K562 (cell line): ENCODE measurements at regions not wholly inside any gene's neighbourhood (a gene's known extent, or its start where the extent isn't known, plus 50 kb on each side); places are given as distances from the start of the nearest gene placed in this dataset.

Source experiments
- ATAC-seq: fragments of 200-7000 bp; cut with Tn5 transposase; 3 replicates; pipeline ENCODE4 v1.9.1; 2020; ENCODE audit warnings: moderate library complexity
- BruUV-seq: library from RNA; stranded (reverse); fragments of 400-500 nt; replicated peaks from 2 replicates; lab custom pipeline; 2021; lab: Mats Ljungman, UMichigan
- CTCF ChIA-PET: fragments of 300-600 bp; formaldehyde crosslinking; extraction: SDS; loops from one replicate; lab custom pipeline; 2021; ENCODE audit warnings: low intra/inter-chr PET ratio; lab: Yijun Ruan, JAX
- POLR2A ChIA-PET: fragments of 300-600, 350-650 bp; sonication (Branson Sonifier 250); formaldehyde crosslinking; extraction: SDS; loops from one replicate; lab custom pipeline; 2021; ENCODE audit warnings: antibody characterized with exemption, inconsistent platforms; lab: Yijun Ruan, JAX
- DNase-seq, 4 experiments: peaks; one replicate each; pipeline versions ENCODE4 v3.0.0 to v3.0.0-alpha.2; 2011 to 2018; ENCODE audit warnings: low spot score in 3 of 4, mixed read lengths in 3 of 4; ENCODE audit errors: extremely low read depth in 1 of 4
- FAIRE-seq: peaks from 2 replicates; lab custom pipeline; 2011; peaks lifted over from hg19 to GRCh38; lab: Jason Lieb, UNC
- H2AFZ ChIP-seq: 2 replicates; pipeline ENCODE4 v1.6.0; 2011; ENCODE audit warnings: low read depth, low read length, control low read depth, inconsistent platforms
- H3K27ac ChIP-seq: fragments of 200-600 bp; 3 replicates; pipeline ENCODE4 v1.8.0; 2011; ENCODE audit warnings: low read depth, mild to moderate bottlenecking, control low read depth, inconsistent platforms, low read length, moderate library complexity, mixed read lengths; ENCODE audit errors: extremely low read depth
- H3K27me3 ChIP-seq, 2 experiments: fragments of 300-600 bp in 1 of 2; 2 replicates in 1 of 2; 3 replicates in 1 of 2; pipeline versions ENCODE4 v1.6.0 to v1.8.0; 2011; ENCODE audit warnings: inconsistent platforms in 2 of 2, low read length in 2 of 2, mild to moderate bottlenecking in 1 of 2, mixed read lengths in 1 of 2, moderate library complexity in 1 of 2; ENCODE audit not compliant: control insufficient read depth in 2 of 2, insufficient read depth in 2 of 2
- H3K36me3 ChIP-seq: fragments of 300-600 bp; 3 replicates; pipeline ENCODE4 v1.8.0; 2011; ENCODE audit warnings: mild to moderate bottlenecking, low read length, inconsistent platforms; ENCODE audit not compliant: control insufficient read depth, insufficient read depth
- H3K4me1 ChIP-seq, 2 experiments: fragments of 200-600 bp in 1 of 2; replicated peaks in 1 of 2; 2 replicates in 1 of 2; 3 replicates in 1 of 2; pipeline versions ENCODE4 v1.5.1 to v1.8.0; 2011; ENCODE audit warnings: inconsistent platforms in 2 of 2, low read length in 2 of 2, mild to moderate bottlenecking in 1 of 2, mixed read lengths in 1 of 2, moderate library complexity in 1 of 2; ENCODE audit not compliant: control insufficient read depth in 2 of 2, insufficient read depth in 2 of 2
- H3K4me2 ChIP-seq: 2 replicates; pipeline ENCODE4 v1.6.1; 2011; ENCODE audit warnings: low read length, control low read depth, inconsistent platforms, mixed read lengths; ENCODE audit not compliant: insufficient read depth
- H3K4me3 ChIP-seq: fragments of 200-600 bp; sonication (generic), shearing (Covaris generic); 2 replicates; pipeline ENCODE4 v1.5.1; 2016; ENCODE audit warnings: control low read depth, inconsistent platforms
- H3K79me2 ChIP-seq: fragments of 200-600 bp; 3 replicates; pipeline ENCODE4 v1.8.0; 2011; ENCODE audit warnings: low read length, inconsistent platforms; ENCODE audit not compliant: control insufficient read depth, insufficient read depth
- H3K9ac ChIP-seq, 2 experiments: 2 replicates each; pipeline versions ENCODE4 v1.6.0 to v1.6.1; 2011; ENCODE audit warnings: low read depth in 2 of 2, low read length in 2 of 2, control low read depth in 1 of 2, inconsistent platforms in 1 of 2, mild to moderate bottlenecking in 1 of 2, mixed read lengths in 1 of 2; ENCODE audit not compliant: insufficient read depth in 1 of 2
- H3K9me1 ChIP-seq: one replicate; pipeline ENCODE4 v1.6.0; 2011; ENCODE audit warnings: inconsistent platforms, mild to moderate bottlenecking, low read length, moderate library complexity; ENCODE audit not compliant: control insufficient read depth, insufficient read depth
- H3K9me3 ChIP-seq: replicated peaks from 2 replicates; pipeline ENCODE4 v1.5.1; 2011; ENCODE audit warnings: low read depth, low read length, inconsistent platforms; ENCODE audit not compliant: control insufficient read depth, insufficient read depth
- H4K20me1 ChIP-seq: replicated peaks from 2 replicates; pipeline ENCODE4 v1.6.1; 2011; ENCODE audit warnings: low read length, inconsistent platforms, mixed read lengths; ENCODE audit not compliant: control insufficient read depth, insufficient read depth
- ATF6 ChIP-seq: sonication (generic); formaldehyde crosslinking; IDR thresholded peaks from 2 replicates; pipeline ENCODE4 v1.4.0; 2020; ENCODE audit warnings: mild to moderate bottlenecking, missing genetic modification reagents
- BCOR ChIP-seq: fragments of 450-650 bp; IDR thresholded peaks from 2 replicates; pipeline ENCODE4 v1.6.1; 2016
- CBX8 ChIP-seq: fragments of 200-600 bp; sonication (generic); IDR thresholded peaks from 2 replicates; pipeline ENCODE4 v1.6.1; 2012; ENCODE audit warnings: borderline replicate concordance, mixed run types, low read depth, mild to moderate bottlenecking, moderate library complexity, mixed read lengths, low read length, control low read depth, inconsistent platforms; ENCODE audit not compliant: poor library complexity, severe bottlenecking; ENCODE audit errors: extremely low read depth
- CREBBP ChIP-seq: IDR thresholded peaks from one replicate; pipeline ENCODE4 v1.6.1; 2012; ENCODE audit warnings: low read depth, mild to moderate bottlenecking, control low read depth, inconsistent platforms, low read length
- CTBP1 ChIP-seq: fragments of 450-650 bp; IDR thresholded peaks from 2 replicates; pipeline ENCODE4 v1.6.1; 2016; ENCODE audit warnings: borderline replicate concordance
- DLX4 ChIP-seq: fragments of 250-450 bp; sonication (Bioruptor Pico); IDR thresholded peaks from 2 replicates; pipeline ENCODE4 v1.6.1; 2021; ENCODE audit warnings: mild to moderate bottlenecking
- EP300 ChIP-seq: IDR thresholded peaks from 2 replicates; pipeline ENCODE4 v1.6.1; 2012; ENCODE audit warnings: low read length, improper control_type of control experiment
- FOSL1 ChIP-seq: fragments of 200-800 bp; sonication (Bioruptor generic); conservative IDR thresholded peaks from 2 replicates; pipeline ENCODE4 v1.6.1; 2016; ENCODE audit warnings: missing genetic modification characterization, missing compliant biosample characterization
- GTF2F1 ChIP-seq: IDR thresholded peaks from 2 replicates; pipeline ENCODE4 v1.6.1; 2011; ENCODE audit warnings: low read depth, low read length, improper control_type of control experiment
- HMGN3 ChIP-seq: IDR thresholded peaks from 2 replicates; pipeline ENCODE4 v1.6.1; 2011; ENCODE audit warnings: borderline replicate concordance, low read depth, mild to moderate bottlenecking, mixed read lengths, low read length; ENCODE audit not compliant: insufficient read length; ENCODE audit errors: extremely low read depth
- KLF6 ChIP-seq: fragments of 250-450 bp; sonication (Bioruptor Pico); IDR thresholded peaks from 2 replicates; pipeline ENCODE4 v1.4.0; 2020; ENCODE audit warnings: mild to moderate bottlenecking, moderate library complexity, borderline replicate concordance
- SAFB2 ChIP-seq: fragments of 200-400 bp; formaldehyde crosslinking; IDR thresholded peaks from 2 replicates; pipeline ENCODE4 v1.6.1; 2018; ENCODE audit warnings: borderline replicate concordance, low read length, low read depth, moderate library complexity; ENCODE audit not compliant: severe bottlenecking
- SP1 ChIP-seq: sonication (generic); formaldehyde crosslinking; IDR thresholded peaks from 2 replicates; pipeline ENCODE4 v1.8.1; 2022; ENCODE audit warnings: mild to moderate bottlenecking, missing genetic modification reagents
- SPI1 ChIP-seq: IDR thresholded peaks from 2 replicates; pipeline ENCODE4 v1.6.1; 2011; ENCODE audit warnings: low read depth, low read length, control low read depth, borderline replicate concordance
- THRB ChIP-seq: fragments of 450-650 bp; formaldehyde crosslinking; conservative IDR thresholded peaks from 2 replicates; pipeline ENCODE4 v1.4.0; 2022; ENCODE audit warnings: mild to moderate bottlenecking, missing genetic modification characterization
- ZNF212 ChIP-seq: fragments of 450-650 bp; formaldehyde crosslinking; IDR thresholded peaks from 2 replicates; pipeline ENCODE4 v1.4.0; 2020; ENCODE audit warnings: mild to moderate bottlenecking
- ZNF780A ChIP-seq: fragments of 250-450 bp; sonication (Bioruptor Pico); IDR thresholded peaks from 2 replicates; pipeline ENCODE4 v1.5.0; 2021; ENCODE audit warnings: mild to moderate bottlenecking
- WGBS: fragments of 100-300 bp; shearing (Covaris generic); methylation state at CpG from one replicate; pipeline ENCODE4 v1.1.6; 2016; ENCODE audit warnings: low coverage, mixed read lengths; ENCODE audit not compliant: insufficient coverage; ENCODE audit errors: missing lambda C conversion rate; 5-methylcytosine and 5-hydroxymethylcytosine counted together
- in situ Hi-C: fragments of 300-500 bp; cut with MboI; formaldehyde crosslinking; loops from 4 replicates; pipeline ENCODE4 v1.15.0; 2018; ENCODE audit warnings: inconsistent platforms, mixed read lengths
- intact Hi-C: fragments of 100-400 bp; cut with micrococcal nuclease; formaldehyde crosslinking; loops from 2 replicates; pipeline ENCODE4 v1.14.2; 2022

- TF ChIP-seq CBX8 (no peak), SAFB2 (no peak), FOSL1 (no peak), ATF6 (CRISPR knock-in tag) (no peak), KLF6 (CRISPR knock-in tag) (no peak), GTF2F1 (no peak), BCOR (no peak)
- TF ChIP-seq, all 486 proteins: peak for 0
These were observed 127.2 kb upstream of the PPP2R2D start (continued) for GRCh38 chr10:131773370-131774343.

- H4K20me1 ChIP-seq: no peaks in the 10 kb centered on the region
- 0% methylated on average over 10 of the region's 17 CpGs for WGBS
- no peak overlapping the region for H3K4me3 ChIP-seq
- CTCF ChIA-PET: no interaction called here
- H3K27ac ChIP-seq: no peak overlapping the region
- no peaks in the 10 kb centered on the region for H3K79me2 ChIP-seq
- H3K36me3 ChIP-seq: no peaks in the 10 kb centered on the region
- intact Hi-C loops: no loop called here
- FAIRE-seq (no peak), DNase-seq (no peak), ATAC-seq (no peak)
- no peaks in the 10 kb centered on the region for H3K4me1 ChIP-seq
- H3K9me1 ChIP-seq: no peaks in the 10 kb centered on the region
- no peak overlapping the region for H3K4me2 ChIP-seq
- H3K9me3 ChIP-seq: no peaks in the 10 kb centered on the region
- H3K27me3 ChIP-seq: peaks cover 0 to 26% of the 10 kb centered on the region in 2 experiments; a peak in 3 of 5 replicates
- no TSS peak for BruUV-seq
- H3K9ac ChIP-seq: no peak overlapping the region
- POLR2A ChIA-PET: no interaction called here
- in situ Hi-C loops: no loop called here
- no peak overlapping the region for H2AFZ ChIP-seq
- TF ChIP-seq CTBP1 (no peak), SPI1 (no peak), THRB (no peak), ZNF212 (CRISPR knock-in tag) (no peak), SP1 (CRISPR knock-in tag) (no peak), CREBBP (no peak), ZNF780A (no peak), EP300 (no peak), DLX4 (CRISPR knock-in tag) (no peak), HMGN3 (no peak)
These were observed 126.1 kb upstream of the PPP2R2D start for GRCh38 chr10:131774681-131775085.
